ENCODE measurements at regions not wholly inside any gene's neighbourhood (a gene's known extent, or its start where the extent isn't known, plus 50 kb on each side); places are given as distances from the start of the nearest gene placed in this dataset.

DNA sequence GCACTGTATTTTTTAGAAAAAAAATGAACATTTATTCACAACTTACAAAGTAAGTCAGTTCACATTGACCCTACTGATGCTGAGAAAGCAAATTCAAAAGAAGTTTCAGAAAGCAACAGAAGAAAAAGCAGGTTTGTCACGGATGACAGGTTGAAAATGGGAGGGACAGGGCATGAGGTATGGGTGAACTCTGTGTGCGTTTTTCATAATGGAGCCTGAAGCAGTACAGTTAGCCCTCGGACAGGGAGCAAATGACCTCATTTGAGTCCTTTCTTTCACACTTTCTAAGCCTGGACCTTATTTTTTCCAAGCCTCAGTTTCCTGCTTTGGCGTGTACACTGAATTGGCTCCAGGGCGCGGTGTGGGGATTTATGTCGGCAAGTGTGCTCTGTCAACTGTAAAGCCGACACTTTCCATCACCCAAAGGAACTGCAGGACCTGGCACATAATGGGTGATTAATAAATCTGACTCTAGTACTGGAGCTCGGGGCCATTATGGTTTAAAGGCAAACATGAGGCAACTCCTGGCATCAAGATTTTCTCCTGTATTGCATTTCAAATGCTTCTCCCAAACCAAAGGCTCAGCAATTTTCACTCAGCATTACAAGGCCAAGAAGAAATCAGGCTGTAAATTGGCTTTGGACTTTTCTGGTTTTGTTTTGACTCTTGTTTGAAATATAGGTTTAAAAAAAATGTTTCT is 345.5 kb upstream of the DUSP10 start:
- peaks cover 2 to 9% of the 10 kb centered on the region in 2 experiments; a peak in 3 of 5 replicates for H3K9me3 Mint-ChIP-seq
- whole genome bisulfite sequencing (ENCODE audit: extremely low coverage, insufficient read length, low lambda C conversion rate) = no CpG with 5 or more reads among the region's 9 CpGs
- Histone ChIP-seq H4K91ac (ENCODE audit: insufficient read length, low read depth, low read length) (no peak overlapping the region), H3K79me1 (ENCODE audit: insufficient read depth, low read depth, low read length, poor library complexity, severe bottlenecking) (no peaks in the 10 kb centered on the region), H2BK5ac (ENCODE audit: insufficient read length, low read length) (no peak overlapping the region), H3K9ac (ENCODE audit: extremely low read depth, insufficient read length, low read length) (no peak overlapping the region), H2AFZ (ENCODE audit: low read length) (no peak overlapping the region), H2BK120ac (ENCODE audit: low read depth, low read length, poor library complexity, severe bottlenecking) (no peak overlapping the region), H3K14ac (ENCODE audit: insufficient read depth, low read length) (no peak overlapping the region), H3K4ac (ENCODE audit: low read depth, low read length) (no peak overlapping the region), H3K4me2 (ENCODE audit: insufficient read depth, insufficient read length, low read length) (no peak overlapping the region), H3K18ac (ENCODE audit: insufficient read length, low read depth, low read length) (no peak overlapping the region), H3K4me1 (ENCODE audit: insufficient read depth, low read length) (no peaks in the 10 kb centered on the region), H3K56ac (ENCODE audit: insufficient read length, low read depth, low read length) (no peak overlapping the region), H2BK20ac (ENCODE audit: low read depth, low read length, poor library complexity, severe bottlenecking) (no peak overlapping the region), H2BK12ac (ENCODE audit: insufficient read length, low read depth, low read length) (no peak overlapping the region), H4K20me1 (ENCODE audit: control insufficient read depth, insufficient read depth, insufficient read length) (no peaks in the 10 kb centered on the region), H4K8ac (replicated peaks; ENCODE audit: insufficient read length, low read depth, low read length) (no peak overlapping the region), H3K79me2 (ENCODE audit: insufficient read depth, low read length) (no peaks in the 10 kb centered on the region), H3K9me3 (ENCODE audit: control insufficient read depth, low read depth, low read length) (no peaks in the 10 kb centered on the region), H3K23me2 (ENCODE audit: insufficient read length, low read depth, low read length, poor library complexity, severe bottlenecking) (no peaks in the 10 kb centered on the region), H3K27me3 (ENCODE audit: insufficient read depth, low read length) (no peaks in the 10 kb centered on the region), H3K23ac (ENCODE audit: insufficient read length, low read depth, low read length) (no peak overlapping the region), H2BK15ac (ENCODE audit: low read depth, low read length) (no peak overlapping the region), H3K27ac (ENCODE audit: insufficient read length, low read depth, low read length) (no peak overlapping the region), H3T11ph (ENCODE audit: low read length) (no peak overlapping the region), H4K5ac (ENCODE audit: insufficient read length, low read depth, low read length) (no peak overlapping the region), H2AK5ac (ENCODE audit: insufficient read length, low read length) (no peak overlapping the region)
- H3K27me3 Mint-ChIP-seq (ENCODE audit: low read depth) = no peaks in the 10 kb centered on the region
- H3K36me3 Mint-ChIP-seq (ENCODE audit: insufficient read depth in 1 of 3, low read depth in 3 of 3) = peaks cover 2 to 6% (median 3%) of the 10 kb centered on the region in 3 experiments; a peak in 3 of 7 replicates
- DNase-seq = no peak
- no peaks in the 10 kb centered on the region for H3K4me1 Mint-ChIP-seq
- H3K4me3 Mint-ChIP-seq = no peak overlapping the region
- no peak overlapping the region for H3K27ac Mint-ChIP-seq
- TF ChIP-seq, protein P1, sequence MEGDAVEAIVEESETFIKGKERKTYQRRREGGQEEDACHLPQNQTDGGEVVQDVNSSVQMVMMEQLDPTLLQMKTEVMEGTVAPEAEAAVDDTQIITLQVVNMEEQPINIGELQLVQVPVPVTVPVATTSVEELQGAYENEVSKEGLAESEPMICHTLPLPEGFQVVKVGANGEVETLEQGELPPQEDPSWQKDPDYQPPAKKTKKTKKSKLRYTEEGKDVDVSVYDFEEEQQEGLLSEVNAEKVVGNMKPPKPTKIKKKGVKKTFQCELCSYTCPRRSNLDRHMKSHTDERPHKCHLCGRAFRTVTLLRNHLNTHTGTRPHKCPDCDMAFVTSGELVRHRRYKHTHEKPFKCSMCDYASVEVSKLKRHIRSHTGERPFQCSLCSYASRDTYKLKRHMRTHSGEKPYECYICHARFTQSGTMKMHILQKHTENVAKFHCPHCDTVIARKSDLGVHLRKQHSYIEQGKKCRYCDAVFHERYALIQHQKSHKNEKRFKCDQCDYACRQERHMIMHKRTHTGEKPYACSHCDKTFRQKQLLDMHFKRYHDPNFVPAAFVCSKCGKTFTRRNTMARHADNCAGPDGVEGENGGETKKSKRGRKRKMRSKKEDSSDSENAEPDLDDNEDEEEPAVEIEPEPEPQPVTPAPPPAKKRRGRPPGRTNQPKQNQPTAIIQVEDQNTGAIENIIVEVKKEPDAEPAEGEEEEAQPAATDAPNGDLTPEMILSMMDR (conservative IDR thresholded peaks at IDR 0.05) = no peak
